Fibroblast of lung (primary cell): ENCODE measurements at regions not wholly inside any gene's neighbourhood (a gene's known extent, or its start where the extent isn't known, plus 50 kb on each side); places are given as distances from the start of the nearest gene placed in this dataset.

Experiments used
- DNase-seq, 2 donors: peaks; one replicate each; pipeline versions ENCODE4 v3.0.0 to v3.0.0-alpha.2; 2010; ENCODE audit warnings: low read depth in 2 of 2
- H2AFZ ChIP-seq: 2 replicates; pipeline ENCODE4 v1.5.1; 2012; ENCODE audit warnings: low read length, control low read depth, inconsistent platforms
- H3K27ac ChIP-seq: 2 replicates; pipeline ENCODE4 v1.5.1; 2011; ENCODE audit warnings: low read length, control low read depth; ENCODE audit not compliant: insufficient read depth
- H3K27me3 ChIP-seq: 2 replicates; pipeline ENCODE4 v1.5.1; 2011; ENCODE audit warnings: mild to moderate bottlenecking, low read length; ENCODE audit not compliant: control insufficient read depth, insufficient read depth
- H3K36me3 ChIP-seq: 2 replicates; pipeline ENCODE4 v1.5.1; 2011; ENCODE audit warnings: low read length; ENCODE audit not compliant: control insufficient read depth, insufficient read depth
- H3K4me1 ChIP-seq: 2 replicates; pipeline ENCODE4 v1.5.1; 2011; ENCODE audit warnings: low read length; ENCODE audit not compliant: control insufficient read depth, insufficient read depth; ENCODE audit errors: extremely low read depth
- H3K4me2 ChIP-seq: 2 replicates; pipeline ENCODE4 v1.5.1; 2011; ENCODE audit warnings: low read length, control low read depth; ENCODE audit not compliant: insufficient read depth; ENCODE audit errors: extremely low read depth
- H3K4me3 ChIP-seq, 4 experiments: fragments of 200-600 bp in 1 of 4; sonication (generic) in 1 of 4; replicated peaks in 1 of 4; 2 replicates each; pipeline ENCODE4 v1.5.1; 2011 to 2016; ENCODE audit warnings: low read length in 4 of 4, low read depth in 3 of 4, mild to moderate bottlenecking in 3 of 4, control low read depth in 2 of 4, inconsistent platforms in 1 of 4, mixed read lengths in 1 of 4; ENCODE audit not compliant: insufficient read depth in 1 of 4; ENCODE audit errors: control extremely low read depth in 1 of 4
- H3K79me2 ChIP-seq: 2 replicates; pipeline ENCODE4 v1.5.1; 2012; ENCODE audit warnings: mild to moderate bottlenecking, low read length, inconsistent platforms; ENCODE audit not compliant: control insufficient read depth, insufficient read depth
- H3K9ac ChIP-seq: 2 replicates; pipeline ENCODE4 v1.5.1; 2011; ENCODE audit warnings: mild to moderate bottlenecking, low read length, control low read depth; ENCODE audit not compliant: insufficient read depth
- H3K9me3 ChIP-seq: 2 replicates; pipeline ENCODE4 v1.5.1; 2012; ENCODE audit warnings: low read depth, low read length; ENCODE audit not compliant: control insufficient read depth, insufficient read depth
- H4K20me1 ChIP-seq: 2 replicates; pipeline ENCODE4 v1.5.1; 2011; ENCODE audit warnings: low read length; ENCODE audit not compliant: control insufficient read depth, insufficient read depth; ENCODE audit errors: extremely low read depth
- EZH2 ChIP-seq: IDR thresholded peaks from 2 replicates; pipeline ENCODE4 v1.5.1; 2012; ENCODE audit warnings: low read length, control low read depth, mild to moderate bottlenecking; ENCODE audit errors: missing control alignments
- TF ChIP-seq, protein P1 (sequence below), 2 donors: IDR thresholded peaks in 1 of 2; conservative IDR thresholded peaks in 1 of 2; 1 replicate in 1 of 2; 2 replicates in 1 of 2; pipeline ENCODE4 v1.5.1; 2011 to 2012; ENCODE audit warnings: low read length in 2 of 2, control low read depth in 1 of 2, inconsistent platforms in 1 of 2, low read depth in 1 of 2, mild to moderate bottlenecking in 1 of 2

DNA sequence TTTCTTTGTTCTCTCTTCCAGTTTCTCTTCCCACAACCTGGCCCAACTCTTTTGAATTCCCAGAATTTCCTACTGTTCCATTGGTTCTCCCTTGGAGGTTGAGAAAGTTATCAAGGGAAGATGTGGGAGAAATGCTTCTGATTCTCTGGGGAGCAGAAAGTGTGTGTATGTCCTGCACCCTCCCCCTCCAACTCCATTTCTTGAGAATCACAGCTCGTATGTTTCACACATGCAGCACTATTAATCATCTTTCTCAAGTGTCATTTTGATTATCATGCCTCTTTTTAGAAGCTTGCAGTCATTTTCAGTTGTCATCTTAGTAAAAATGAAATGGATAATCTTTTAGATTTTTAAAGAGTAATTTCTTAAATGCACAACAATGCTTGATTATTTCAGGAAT, 296.8 kb upstream of the SLC39A10 start:
- Histone ChIP-seq H3K4me1 (peaks cover 5% of the 10 kb centered on the region), H3K79me2 (no peaks in the 10 kb centered on the region), H3K36me3 (no peaks in the 10 kb centered on the region), H3K27me3 (no peaks in the 10 kb centered on the region), H4K20me1 (no peaks in the 10 kb centered on the region), H2AFZ (no peak overlapping the region), H3K27ac (no peak overlapping the region), H3K9me3 (no peaks in the 10 kb centered on the region), H3K4me3 (no peak overlapping the region), H3K4me2 (no peak overlapping the region), H3K9ac (no peak overlapping the region)
- DNase-seq, result no peak
- no peak for TF ChIP-seq EZH2
- TF ChIP-seq, protein P1, sequence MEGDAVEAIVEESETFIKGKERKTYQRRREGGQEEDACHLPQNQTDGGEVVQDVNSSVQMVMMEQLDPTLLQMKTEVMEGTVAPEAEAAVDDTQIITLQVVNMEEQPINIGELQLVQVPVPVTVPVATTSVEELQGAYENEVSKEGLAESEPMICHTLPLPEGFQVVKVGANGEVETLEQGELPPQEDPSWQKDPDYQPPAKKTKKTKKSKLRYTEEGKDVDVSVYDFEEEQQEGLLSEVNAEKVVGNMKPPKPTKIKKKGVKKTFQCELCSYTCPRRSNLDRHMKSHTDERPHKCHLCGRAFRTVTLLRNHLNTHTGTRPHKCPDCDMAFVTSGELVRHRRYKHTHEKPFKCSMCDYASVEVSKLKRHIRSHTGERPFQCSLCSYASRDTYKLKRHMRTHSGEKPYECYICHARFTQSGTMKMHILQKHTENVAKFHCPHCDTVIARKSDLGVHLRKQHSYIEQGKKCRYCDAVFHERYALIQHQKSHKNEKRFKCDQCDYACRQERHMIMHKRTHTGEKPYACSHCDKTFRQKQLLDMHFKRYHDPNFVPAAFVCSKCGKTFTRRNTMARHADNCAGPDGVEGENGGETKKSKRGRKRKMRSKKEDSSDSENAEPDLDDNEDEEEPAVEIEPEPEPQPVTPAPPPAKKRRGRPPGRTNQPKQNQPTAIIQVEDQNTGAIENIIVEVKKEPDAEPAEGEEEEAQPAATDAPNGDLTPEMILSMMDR (conservative IDR thresholded peaks at IDR 0.05 in 1 of 2, IDR thresholded peaks at IDR 0.05 in 1 of 2; ENCODE audit: low read depth in 1 of 2, low read length in 2 of 2), result no peak

DNA sequence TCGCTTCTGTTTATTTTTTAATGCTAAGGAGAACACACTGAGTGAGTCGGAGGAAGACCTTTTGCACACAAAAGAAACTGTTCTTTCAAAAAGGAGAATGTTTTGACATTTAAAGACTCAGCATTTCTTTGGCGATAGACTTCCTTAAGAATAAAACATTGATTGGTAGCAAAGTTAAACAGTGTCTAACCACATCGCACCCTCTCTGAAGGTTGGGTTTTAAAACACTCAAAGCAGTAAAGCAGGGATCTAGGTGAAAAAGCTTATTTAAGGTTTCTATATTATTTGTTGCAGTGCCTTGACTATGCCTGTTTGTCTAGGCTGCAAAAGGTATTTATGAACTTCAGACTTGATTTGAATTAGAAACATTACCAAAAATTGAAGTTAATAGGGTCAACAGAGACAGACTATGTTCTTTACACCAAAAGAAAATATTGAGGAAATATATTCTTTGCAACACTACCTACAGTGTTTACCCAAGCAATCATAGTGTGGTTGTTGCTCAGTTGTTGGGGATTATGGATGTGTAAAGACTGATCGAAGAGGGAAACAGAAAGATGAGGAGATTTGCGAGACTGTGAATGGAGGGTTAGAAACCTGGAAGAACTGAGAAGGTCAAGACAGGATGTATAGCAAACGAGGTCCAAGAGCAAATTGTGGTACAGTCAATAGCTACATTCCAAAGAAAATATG, 297.8 kb upstream of the SLC39A10 start:
- H4K20me1 ChIP-seq, result no peaks in the 10 kb centered on the region
- H3K79me2 ChIP-seq, result no peaks in the 10 kb centered on the region
- no peak for DNase-seq
- H3K4me1 ChIP-seq, result peaks cover 3% of the 10 kb centered on the region
- no peak overlapping the region for H3K9ac ChIP-seq
- no peaks in the 10 kb centered on the region for H3K36me3 ChIP-seq
- peak overlapping the region in 1 of 4 experiments; percentile 14 for H3K4me3 ChIP-seq
- no peak overlapping the region for H3K27ac ChIP-seq
- H3K4me2 ChIP-seq, result no peak overlapping the region
- H3K9me3 ChIP-seq, result no peaks in the 10 kb centered on the region
- H3K27me3 ChIP-seq, result no peaks in the 10 kb centered on the region
- TF ChIP-seq EZH2, result no peak
- TF ChIP-seq, protein P1 (conservative IDR thresholded peaks at IDR 0.05 in 1 of 2, IDR thresholded peaks at IDR 0.05 in 1 of 2; ENCODE audit: low read depth in 1 of 2, low read length in 2 of 2), result no peak
- peak overlapping the region; percentile 33 for H2AFZ ChIP-seq

DNA sequence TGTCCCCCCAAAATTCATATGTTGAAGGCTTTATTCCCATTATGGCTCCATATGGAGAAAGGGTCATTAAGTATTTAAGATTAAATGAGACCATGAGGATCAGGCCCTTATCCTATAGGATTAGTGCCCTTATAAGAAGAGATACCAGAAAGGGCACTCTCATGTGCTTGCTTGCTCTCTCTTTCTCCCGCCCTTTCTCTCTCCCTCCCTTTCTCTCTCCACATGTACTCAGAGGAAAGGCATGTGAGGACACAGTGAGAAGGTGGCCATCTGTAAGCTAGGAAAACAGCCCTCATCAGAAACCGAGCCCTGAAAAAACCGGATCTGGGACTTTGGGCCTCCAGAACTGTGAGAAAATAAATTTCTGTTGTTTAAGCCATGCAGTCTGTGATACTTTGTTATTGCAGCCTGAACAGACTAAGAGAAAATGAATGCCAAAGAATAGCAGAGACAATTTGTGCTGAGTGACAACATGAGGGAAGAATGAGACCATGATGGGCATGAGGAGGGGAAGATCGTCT, 300.0 kb upstream of the SLC39A10 start:
- no peak overlapping the region for H3K4me2 ChIP-seq
- no peak overlapping the region for H2AFZ ChIP-seq
- H3K9ac ChIP-seq, result no peak overlapping the region

More for the DNA sequence above, 300.0 kb upstream of the SLC39A10 start:
- Histone ChIP-seq H3K4me3 (no peak overlapping the region), H3K79me2 (no peaks in the 10 kb centered on the region), H3K27ac (no peak overlapping the region), H3K9me3 (no peaks in the 10 kb centered on the region), H3K27me3 (no peaks in the 10 kb centered on the region), H3K36me3 (no peaks in the 10 kb centered on the region), H3K4me1 (no peaks in the 10 kb centered on the region), H4K20me1 (no peaks in the 10 kb centered on the region)
- TF ChIP-seq, protein P1 (conservative IDR thresholded peaks at IDR 0.05 in 1 of 2, IDR thresholded peaks at IDR 0.05 in 1 of 2; ENCODE audit: low read depth in 1 of 2, low read length in 2 of 2), result no peak
- no peak for TF ChIP-seq EZH2
- DNase-seq, result no peak
